Natural killer cell (primary cell): ENCODE measurements at regions not wholly inside any gene's neighbourhood (a gene's known extent, or its start where the extent isn't known, plus 50 kb on each side); places are given as distances from the start of the nearest gene placed in this dataset.

Experiments used
- ATAC-seq, 3 donors: fragments of 150-1000 bp in 2 of 3; fragments of 200-7000 bp in 1 of 3; cut with Tn5 transposase; 1 replicate in 1 of 3; 2 replicates in 2 of 3; pipeline ENCODE4 v1.10.0; 2021; ENCODE audit warnings: mild to moderate bottlenecking in 2 of 3, moderate library complexity in 2 of 3
- DNase-seq, 2 donors: peaks; one replicate each; pipeline versions ENCODE4 v3.0.0 to v3.0.0-alpha.2; 2013 to 2021; ENCODE audit warnings: mixed read lengths in 1 of 2
- H3K27ac ChIP-seq: one replicate; pipeline ENCODE4 v1.5.1; 2013; ENCODE audit warnings: mild to moderate bottlenecking, low read length
- H3K27me3 ChIP-seq: one replicate; pipeline ENCODE4 v1.6.1; 2013; ENCODE audit warnings: low read length; ENCODE audit not compliant: control insufficient read depth, insufficient read depth
- H3K36me3 ChIP-seq: one replicate; pipeline ENCODE4 v1.6.1; 2013; ENCODE audit warnings: low read length; ENCODE audit not compliant: control insufficient read depth, insufficient read depth
- H3K4me1 ChIP-seq: one replicate; pipeline ENCODE4 v1.6.1; 2013; ENCODE audit warnings: low read length; ENCODE audit not compliant: control insufficient read depth, insufficient read depth
- H3K4me3 ChIP-seq: one replicate; pipeline ENCODE4 v1.5.1; 2013; ENCODE audit warnings: low read length
- H3K9me3 ChIP-seq: one replicate; pipeline ENCODE4 v1.6.1; 2013; ENCODE audit warnings: low read length; ENCODE audit not compliant: control insufficient read depth, insufficient read depth
- H3K27ac Mint-ChIP-seq, 2 donors: one replicate each; pipeline ENCODE4 v1.8.0; 2022; ENCODE audit warnings: mild to moderate bottlenecking in 2 of 2, mixed read lengths in 2 of 2, moderate library complexity in 1 of 2
- H3K27me3 Mint-ChIP-seq, 2 donors: one replicate each; pipeline ENCODE4 v1.8.0; 2022; ENCODE audit warnings: low read depth in 2 of 2, mixed read lengths in 2 of 2
- H3K36me3 Mint-ChIP-seq: one replicate; pipeline ENCODE4 v1.8.0; 2022; ENCODE audit warnings: mixed read lengths
- H3K4me1 Mint-ChIP-seq, 2 donors: one replicate each; pipeline ENCODE4 v1.8.0; 2022; ENCODE audit warnings: mixed read lengths in 2 of 2
- H3K4me3 Mint-ChIP-seq: one replicate; pipeline ENCODE4 v1.8.0; 2022; ENCODE audit warnings: mild to moderate bottlenecking, moderate library complexity, mixed read lengths
- H3K9me3 Mint-ChIP-seq, 2 donors: one replicate each; pipeline ENCODE4 v1.8.0; 2022; ENCODE audit warnings: mixed read lengths in 2 of 2
- WGBS: methylation state at CpG from one replicate; pipeline ENCODE4 v1.1.7; 2013; ENCODE audit warnings: missing lambda C conversion rate; ENCODE audit not compliant: insufficient coverage; 5-methylcytosine and 5-hydroxymethylcytosine counted together
- intact Hi-C: fragments of 100-400 bp; cut with micrococcal nuclease; formaldehyde crosslinking; loops from one replicate; pipeline ENCODE4 v1.14.2; 2022
- TF ChIP-seq, protein P1 (sequence below): fragments of 200-600 bp; IDR thresholded peaks from one replicate; pipeline ENCODE4 v1.8.0; 2022; ENCODE audit warnings: antibody characterized with exemption

DNA sequence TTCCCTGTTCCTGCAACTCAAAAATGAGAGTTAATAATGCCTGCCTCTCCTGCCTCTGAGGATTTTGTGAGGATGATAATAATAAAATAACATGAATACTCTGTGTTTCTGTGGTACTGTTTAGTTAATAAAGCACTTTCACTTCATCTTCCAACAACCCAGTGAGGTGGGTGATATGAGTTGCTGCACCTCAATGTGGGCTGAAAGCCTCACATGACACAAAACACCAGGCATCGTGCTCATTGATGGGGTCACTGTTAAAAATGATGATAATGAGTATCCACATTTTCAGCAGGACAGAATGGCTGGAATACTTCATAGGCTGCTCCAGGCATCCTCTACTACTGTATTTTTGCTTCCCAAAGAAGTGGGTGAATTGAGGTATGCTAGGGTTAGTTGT lies 222.8 kb upstream of the NRP1 start:
- 63% methylated on average over 1 of the region's 1 CpG for WGBS
- no peak for DNase-seq
- Mint-ChIP-seq H3K9me3 (no peaks in the 10 kb centered on the region), H3K4me3 (no peak overlapping the region), H3K4me1 (no peaks in the 10 kb centered on the region), H3K36me3 (no peaks in the 10 kb centered on the region), H3K27me3 (peaks cover 10 to 24% of the 10 kb centered on the region in 2 donors), H3K27ac (no peak overlapping the region)
- Histone ChIP-seq H3K9me3 (no peaks in the 10 kb centered on the region), H3K27ac (no peak overlapping the region), H3K4me1 (no peaks in the 10 kb centered on the region), H3K4me3 (no peak overlapping the region), H3K27me3 (peaks cover 2% of the 10 kb centered on the region), H3K36me3 (no peaks in the 10 kb centered on the region)
- intact Hi-C loops, result no loop called here
- TF ChIP-seq, protein P1, sequence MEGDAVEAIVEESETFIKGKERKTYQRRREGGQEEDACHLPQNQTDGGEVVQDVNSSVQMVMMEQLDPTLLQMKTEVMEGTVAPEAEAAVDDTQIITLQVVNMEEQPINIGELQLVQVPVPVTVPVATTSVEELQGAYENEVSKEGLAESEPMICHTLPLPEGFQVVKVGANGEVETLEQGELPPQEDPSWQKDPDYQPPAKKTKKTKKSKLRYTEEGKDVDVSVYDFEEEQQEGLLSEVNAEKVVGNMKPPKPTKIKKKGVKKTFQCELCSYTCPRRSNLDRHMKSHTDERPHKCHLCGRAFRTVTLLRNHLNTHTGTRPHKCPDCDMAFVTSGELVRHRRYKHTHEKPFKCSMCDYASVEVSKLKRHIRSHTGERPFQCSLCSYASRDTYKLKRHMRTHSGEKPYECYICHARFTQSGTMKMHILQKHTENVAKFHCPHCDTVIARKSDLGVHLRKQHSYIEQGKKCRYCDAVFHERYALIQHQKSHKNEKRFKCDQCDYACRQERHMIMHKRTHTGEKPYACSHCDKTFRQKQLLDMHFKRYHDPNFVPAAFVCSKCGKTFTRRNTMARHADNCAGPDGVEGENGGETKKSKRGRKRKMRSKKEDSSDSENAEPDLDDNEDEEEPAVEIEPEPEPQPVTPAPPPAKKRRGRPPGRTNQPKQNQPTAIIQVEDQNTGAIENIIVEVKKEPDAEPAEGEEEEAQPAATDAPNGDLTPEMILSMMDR, result no peak
- no peak for ATAC-seq

DNA sequence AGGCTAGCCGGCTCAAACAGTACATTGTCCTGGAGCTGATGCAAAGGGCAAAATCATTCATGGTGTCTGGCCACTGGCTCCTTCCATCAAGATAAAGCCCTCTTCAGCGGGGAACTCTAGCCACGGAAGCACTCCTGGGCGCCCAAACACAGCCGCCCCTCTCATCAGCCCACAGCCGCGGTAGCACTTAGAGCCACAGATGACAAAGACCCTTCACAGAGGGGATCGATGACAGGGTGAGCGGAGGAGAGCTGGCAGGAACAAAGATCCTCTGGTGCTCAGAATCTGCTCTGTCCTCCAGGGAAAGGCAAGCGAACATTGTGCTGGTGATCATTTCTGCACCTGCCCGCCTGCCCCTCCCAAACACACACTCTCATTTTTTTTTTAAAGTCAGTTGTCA lies 222.2 kb upstream of the NRP1 start:
- Mint-ChIP-seq H3K4me3 (no peak overlapping the region), H3K4me1 (no peaks in the 10 kb centered on the region), H3K27ac (no peak overlapping the region), H3K36me3 (no peaks in the 10 kb centered on the region), H3K27me3 (peaks cover 8 to 27% of the 10 kb centered on the region in 2 donors), H3K9me3 (no peaks in the 10 kb centered on the region)
- ATAC-seq (no peak), DNase-seq (no peak)
- no peak overlapping the region for H3K27ac ChIP-seq
- TF ChIP-seq, protein P1, result no peak
- no peaks in the 10 kb centered on the region for H3K9me3 ChIP-seq
- no peaks in the 10 kb centered on the region for H3K4me1 ChIP-seq
- WGBS, result 82% methylated on average over 11 of the region's 11 CpGs
- H3K27me3 ChIP-seq, result peaks cover 2% of the 10 kb centered on the region
- H3K4me3 ChIP-seq, result no peak overlapping the region
- H3K36me3 ChIP-seq, result no peaks in the 10 kb centered on the region
- intact Hi-C loops, result no loop called here

DNA sequence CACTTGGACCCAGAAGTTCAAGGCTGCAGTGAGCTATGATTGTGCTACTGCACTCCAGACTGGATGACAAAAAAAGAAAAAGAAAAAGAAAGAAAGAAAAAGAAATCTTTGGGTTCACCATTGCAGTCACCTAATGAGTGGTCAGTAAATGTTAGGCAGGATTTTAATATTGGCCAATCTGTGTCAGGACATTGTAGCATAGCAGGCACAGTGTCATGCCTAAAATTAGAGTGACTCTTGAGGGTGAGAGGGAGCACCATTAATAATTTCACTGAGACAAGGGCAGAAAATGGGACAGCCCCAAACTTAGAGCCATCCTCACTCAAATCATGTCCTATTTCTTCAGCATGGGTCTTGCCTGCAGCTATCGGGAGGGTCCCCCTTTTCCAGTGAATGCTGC lies 221.6 kb upstream of the NRP1 start:
- no peaks in the 10 kb centered on the region for H3K9me3 Mint-ChIP-seq
- Histone ChIP-seq H3K4me1 (no peaks in the 10 kb centered on the region), H3K27me3 (peaks cover 2% of the 10 kb centered on the region), H3K36me3 (no peaks in the 10 kb centered on the region), H3K9me3 (no peaks in the 10 kb centered on the region), H3K4me3 (no peak overlapping the region), H3K27ac (no peak overlapping the region)
- no peaks in the 10 kb centered on the region for H3K4me1 Mint-ChIP-seq
- 97% methylated on average over 1 of the region's 1 CpG for WGBS
- no peak for DNase-seq
- H3K4me3 Mint-ChIP-seq, result no peak overlapping the region
- TF ChIP-seq, protein P1, result no peak
- H3K27ac Mint-ChIP-seq, result no peak overlapping the region
- no peak for ATAC-seq
- intact Hi-C loops, result no loop called here
- peaks cover 11 to 32% of the 10 kb centered on the region in 2 donors for H3K27me3 Mint-ChIP-seq
- H3K36me3 Mint-ChIP-seq, result no peaks in the 10 kb centered on the region

DNA sequence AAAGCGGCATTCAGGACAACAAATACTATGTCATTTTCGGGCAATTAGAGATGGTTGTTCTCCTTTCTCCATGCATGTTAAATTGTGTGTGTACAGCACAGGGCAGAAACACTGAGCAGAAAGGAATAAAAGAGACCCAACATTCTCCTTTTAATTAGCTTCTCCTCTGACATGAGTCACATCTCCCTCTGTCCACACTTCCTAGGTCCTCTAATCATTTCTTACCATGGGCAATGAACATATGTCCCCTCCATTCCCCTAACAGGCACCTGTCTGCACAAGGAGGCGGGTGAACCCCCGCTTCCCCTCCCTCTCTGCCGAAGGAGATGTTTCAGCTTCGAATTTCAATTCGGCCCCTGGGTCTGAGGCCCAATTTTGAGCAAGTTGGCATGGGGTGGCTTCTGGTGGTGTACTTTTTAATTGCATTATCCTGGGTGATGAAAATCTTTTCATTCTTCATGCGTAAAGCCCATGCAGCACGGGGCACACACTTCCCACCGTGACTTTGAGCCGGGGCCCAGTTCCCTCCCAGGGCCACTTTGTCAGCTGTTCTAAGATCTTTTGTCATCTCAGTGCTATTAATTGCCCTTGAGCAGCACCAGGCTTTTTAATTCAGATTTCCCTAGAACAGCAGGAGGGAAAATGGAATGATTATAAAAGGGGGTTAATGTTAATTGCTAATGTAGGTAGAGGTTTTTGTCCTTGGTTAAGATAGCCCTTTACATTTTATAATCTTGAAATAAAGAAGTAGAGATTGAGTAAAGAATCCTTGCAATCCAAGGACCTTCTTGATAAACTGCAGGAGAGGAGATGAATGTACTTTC lies 219.5 kb upstream of the NRP1 start:
- WGBS, result 85% methylated on average over 10 of the region's 11 CpGs
- no peaks in the 10 kb centered on the region for H3K4me1 ChIP-seq
- peaks cover 2% of the 10 kb centered on the region for H3K27me3 ChIP-seq
- peaks cover 0 to 6% of the 10 kb centered on the region in 2 donors for H3K4me1 Mint-ChIP-seq
- ATAC-seq (no peak), DNase-seq (no peak)
- H3K27me3 Mint-ChIP-seq, result peaks cover 17 to 38% of the 10 kb centered on the region in 2 donors
- H3K9me3 Mint-ChIP-seq, result no peaks in the 10 kb centered on the region
- H3K36me3 ChIP-seq, result no peaks in the 10 kb centered on the region
- TF ChIP-seq, protein P1, result no peak
- no peaks in the 10 kb centered on the region for H3K36me3 Mint-ChIP-seq
- H3K27ac Mint-ChIP-seq, result no peak overlapping the region
- no peaks in the 10 kb centered on the region for H3K9me3 ChIP-seq
- H3K4me3 Mint-ChIP-seq, result no peak overlapping the region
- no peak overlapping the region for H3K27ac ChIP-seq
- no peak overlapping the region for H3K4me3 ChIP-seq
- intact Hi-C loops, result no loop called here
